BLaER1 treated with 17β-estradiol and CSF1 and Interleukin-3, amounts not matched to agents 10 nM and 100 nM (cell line): ENCODE measurements at regions not wholly inside any gene's neighbourhood (a gene's known extent, or its start where the extent isn't known, plus 50 kb on each side); places are given as distances from the start of the nearest gene placed in this dataset.

ENCODE experiments used
- H3K27ac ChIP-seq, 11 experiments: shearing (Covaris generic); formaldehyde crosslinking; 2 replicates each; pipeline ENCODE4 v1.8.1; 2022
- H3K27me3 ChIP-seq, 11 experiments: shearing (Covaris generic); formaldehyde crosslinking; 2 replicates each; pipeline ENCODE4 v1.8.1; 2022
- H3K36me3 ChIP-seq, 11 experiments: shearing (Covaris generic); formaldehyde crosslinking; 2 replicates each; pipeline ENCODE4 v1.8.1; 2022
- H3K4me1 ChIP-seq, 10 experiments: shearing (Covaris generic); formaldehyde crosslinking; 2 replicates each; pipeline ENCODE4 v1.8.1; 2022
- H3K4me2 ChIP-seq, 11 experiments: shearing (Covaris generic); formaldehyde crosslinking; 2 replicates each; pipeline ENCODE4 v1.8.1; 2022
- H3K4me3 ChIP-seq, 10 experiments: shearing (Covaris generic); formaldehyde crosslinking; 2 replicates each; pipeline ENCODE4 v1.8.1; 2022
- H3K9ac ChIP-seq, 11 experiments: shearing (Covaris generic); formaldehyde crosslinking; 2 replicates each; pipeline ENCODE4 v1.8.1; 2022
- H3K9me3 ChIP-seq, 11 experiments: shearing (Covaris generic); formaldehyde crosslinking; replicated peaks in 1 of 11; 2 replicates each; pipeline ENCODE4 v1.8.1; 2022
- H4K20me1 ChIP-seq, 11 experiments: shearing (Covaris generic); formaldehyde crosslinking; 2 replicates each; pipeline ENCODE4 v1.8.1; 2022
- Cebpa-rat ChIP-seq, 11 experiments: shearing (Covaris generic); IDR thresholded peaks; 2 replicates each; pipeline ENCODE4 v1.8.1; 2022

- H3K27me3 ChIP-seq, result no peaks in the 10 kb centered on the region
- TF ChIP-seq Cebpa-rat (IDR thresholded peaks at IDR 0.05), result no peak
- H3K36me3 ChIP-seq, result no peaks in the 10 kb centered on the region
- peaks cover 0 to 15% (median 10%) of the 10 kb centered on the region in 10 experiments; a peak in 12 of 20 replicates for H3K4me1 ChIP-seq
- no peak overlapping the region for H3K27ac ChIP-seq
- H3K4me2 ChIP-seq, result no peak overlapping the region
- H4K20me1 ChIP-seq, result no peaks in the 10 kb centered on the region
- no peak overlapping the region for H3K9ac ChIP-seq
- H3K9me3 ChIP-seq, result peaks cover 0 to 4% (median 0%) of the 10 kb centered on the region in 11 experiments; a peak in 2 of 22 replicates
- no peak overlapping the region for H3K4me3 ChIP-seq
These were observed 157.1 kb downstream of the METTL4 start for GRCh38 chr18:2414235-2414634.

GRCh38 chr18:2415656-2416055 is 155.6 kb downstream of the METTL4 start:
- Histone ChIP-seq H3K27me3 (no peaks in the 10 kb centered on the region), H3K9me3 (peaks cover 0 to 4% (median 0%) of the 10 kb centered on the region in 11 experiments; a peak in 2 of 22 replicates), H3K4me1 (peaks cover 0 to 15% (median 10%) of the 10 kb centered on the region in 10 experiments; a peak in 12 of 20 replicates), H4K20me1 (no peaks in the 10 kb centered on the region), H3K27ac (no peak overlapping the region), H3K4me3 (no peak overlapping the region), H3K4me2 (no peak overlapping the region), H3K36me3 (no peaks in the 10 kb centered on the region), H3K9ac (no peak overlapping the region)
- TF ChIP-seq Cebpa-rat (IDR thresholded peaks at IDR 0.05), result no peak

GRCh38 chr18:2417861-2418610 is 153.3 kb downstream of the METTL4 start:
- Histone ChIP-seq H4K20me1 (no peaks in the 10 kb centered on the region), H3K4me1 (peaks cover 0 to 15% (median 10%) of the 10 kb centered on the region in 10 experiments; a peak in 12 of 20 replicates), H3K4me3 (no peak overlapping the region), H3K27ac (no peak overlapping the region), H3K9me3 (peaks cover 0 to 8% (median 0%) of the 10 kb centered on the region in 11 experiments; a peak in 2 of 22 replicates), H3K9ac (no peak overlapping the region), H3K4me2 (peak overlapping the region in 7 of 11 experiments; percentile 19 to 59 (median 44); a peak in 11 of 22 replicates), H3K27me3 (no peaks in the 10 kb centered on the region), H3K36me3 (no peaks in the 10 kb centered on the region)
- no peak for TF ChIP-seq Cebpa-rat (IDR thresholded peaks at IDR 0.05)

GRCh38 chr18:2420367-2420766 is 150.9 kb downstream of the METTL4 start:
- Histone ChIP-seq H3K27me3 (no peaks in the 10 kb centered on the region), H3K9ac (no peak overlapping the region), H4K20me1 (no peaks in the 10 kb centered on the region), H3K4me1 (peaks cover 0 to 15% (median 10%) of the 10 kb centered on the region in 10 experiments; a peak in 12 of 20 replicates), H3K4me2 (no peak overlapping the region), H3K36me3 (no peaks in the 10 kb centered on the region), H3K4me3 (no peak overlapping the region), H3K27ac (no peak overlapping the region), H3K9me3 (peaks cover 0 to 11% (median 0%) of the 10 kb centered on the region in 11 experiments; a peak in 3 of 22 replicates)
- no peak for TF ChIP-seq Cebpa-rat (IDR thresholded peaks at IDR 0.05)

GRCh38 chr18:2423761-2424160 is 147.5 kb downstream of the METTL4 start:
- Histone ChIP-seq H3K4me1 (peaks cover 0 to under 1% (median 0%) of the 10 kb centered on the region in 10 experiments; a peak in 5 of 20 replicates), H3K9me3 (peaks cover under 1 to 19% (median 4%) of the 10 kb centered on the region in 11 experiments; a peak in 18 of 22 replicates), H3K4me3 (no peak overlapping the region), H3K4me2 (no peak overlapping the region), H3K36me3 (no peaks in the 10 kb centered on the region), H3K27ac (no peak overlapping the region), H3K27me3 (no peaks in the 10 kb centered on the region), H3K9ac (no peak overlapping the region), H4K20me1 (no peaks in the 10 kb centered on the region)
- no peak for TF ChIP-seq Cebpa-rat (IDR thresholded peaks at IDR 0.05)

GRCh38 chr18:2424420-2424819 is 146.9 kb downstream of the METTL4 start:
- no peaks in the 10 kb centered on the region for H3K4me1 ChIP-seq
- H3K27ac ChIP-seq, result no peak overlapping the region
- no peak overlapping the region for H3K4me2 ChIP-seq
- no peaks in the 10 kb centered on the region for H3K27me3 ChIP-seq
- no peak for TF ChIP-seq Cebpa-rat (IDR thresholded peaks at IDR 0.05)
- H3K9ac ChIP-seq, result no peak overlapping the region
- no peaks in the 10 kb centered on the region for H4K20me1 ChIP-seq
- no peak overlapping the region for H3K4me3 ChIP-seq
- H3K36me3 ChIP-seq, result no peaks in the 10 kb centered on the region
- H3K9me3 ChIP-seq, result peaks cover 7 to 26% (median 10%) of the 10 kb centered on the region in 11 experiments

- no peak overlapping the region for H3K9ac ChIP-seq
- H3K36me3 ChIP-seq, result peaks cover 0 to 7% (median 0%) of the 10 kb centered on the region in 11 experiments; a peak in 2 of 22 replicates
- no peak for TF ChIP-seq Cebpa-rat (IDR thresholded peaks at IDR 0.05)
- H3K4me3 ChIP-seq, result no peak overlapping the region
- no peaks in the 10 kb centered on the region for H3K27me3 ChIP-seq
- no peak overlapping the region for H3K4me2 ChIP-seq
- no peaks in the 10 kb centered on the region for H4K20me1 ChIP-seq
- H3K9me3 ChIP-seq, result peaks cover 20 to 38% (median 23%) of the 10 kb centered on the region in 11 experiments
- no peak overlapping the region for H3K27ac ChIP-seq
- no peaks in the 10 kb centered on the region for H3K4me1 ChIP-seq
These were observed 145.6 kb downstream of the METTL4 start for GRCh38 chr18:2425426-2426317.

GRCh38 chr18:2430191-2430590 is 141.1 kb downstream of the METTL4 start:
- Histone ChIP-seq H3K27ac (no peak overlapping the region), H3K4me2 (no peak overlapping the region), H3K4me3 (peak overlapping the region in 1 of 10 experiments; percentile 5; a peak in 1 of 20 replicates), H3K9me3 (peaks cover 23 to 46% (median 38%) of the 10 kb centered on the region in 11 experiments), H3K4me1 (peaks cover 0 to 8% (median 0%) of the 10 kb centered on the region in 10 experiments; a peak in 1 of 20 replicates), H3K36me3 (peaks cover 0 to 7% (median 0%) of the 10 kb centered on the region in 11 experiments; a peak in 2 of 22 replicates), H4K20me1 (no peaks in the 10 kb centered on the region), H3K9ac (no peak overlapping the region), H3K27me3 (no peaks in the 10 kb centered on the region)
- no peak for TF ChIP-seq Cebpa-rat (IDR thresholded peaks at IDR 0.05)

- Histone ChIP-seq H3K4me2 (no peak overlapping the region), H3K4me1 (peaks cover 0 to 8% (median 0%) of the 10 kb centered on the region in 10 experiments; a peak in 1 of 20 replicates), H3K27ac (no peak overlapping the region), H3K4me3 (no peak overlapping the region), H4K20me1 (no peaks in the 10 kb centered on the region), H3K36me3 (peaks cover 0 to 7% (median 0%) of the 10 kb centered on the region in 11 experiments; a peak in 2 of 22 replicates), H3K9ac (no peak overlapping the region), H3K9me3 (peaks cover 23 to 54% (median 39%) of the 10 kb centered on the region in 11 experiments), H3K27me3 (no peaks in the 10 kb centered on the region)
- TF ChIP-seq Cebpa-rat (IDR thresholded peaks at IDR 0.05), result no peak
These were observed 139.5 kb downstream of the METTL4 start for GRCh38 chr18:2431806-2432205.
